HG02870 (cell line): ENCODE measurements at regions not wholly inside any gene's neighbourhood (a gene's known extent, or its start where the extent isn't known, plus 50 kb on each side); places are given as distances from the start of the nearest gene placed in this dataset.
"Not testable (repeated sequence)": the region's sequence is repeated elsewhere in the genome, so short reads cannot be mapped to it uniquely, and the experiment has no call there.

Experiments used
- ATAC-seq: cut with Tn5 transposase; IDR thresholded peaks from one replicate; pipeline ENCODE4 v1.9.1; 2021; ENCODE audit warnings: mild to moderate bottlenecking, moderate library complexity; ENCODE audit not compliant: unreplicated experiment

DNA sequence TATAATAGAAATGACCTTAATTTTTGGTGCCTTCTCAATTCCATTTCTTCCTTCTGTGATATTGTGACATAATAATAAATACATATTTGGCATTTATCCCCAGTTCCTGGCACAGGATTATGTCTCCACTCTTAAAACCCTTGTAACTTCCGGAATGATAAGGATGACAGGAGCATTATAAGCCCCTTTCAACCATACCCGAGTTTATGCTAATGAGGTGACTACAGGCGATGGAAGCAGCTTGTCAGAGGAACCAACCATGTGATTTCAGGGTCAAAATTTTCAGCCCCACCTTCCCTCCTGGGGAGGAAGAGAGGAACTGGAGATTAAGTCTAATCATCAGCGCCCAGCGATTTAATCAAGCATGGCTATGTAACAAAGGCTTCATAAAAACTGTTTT lies 528.5 kb upstream of the CRIM1 start:
- ATAC-seq = no peak

DNA sequence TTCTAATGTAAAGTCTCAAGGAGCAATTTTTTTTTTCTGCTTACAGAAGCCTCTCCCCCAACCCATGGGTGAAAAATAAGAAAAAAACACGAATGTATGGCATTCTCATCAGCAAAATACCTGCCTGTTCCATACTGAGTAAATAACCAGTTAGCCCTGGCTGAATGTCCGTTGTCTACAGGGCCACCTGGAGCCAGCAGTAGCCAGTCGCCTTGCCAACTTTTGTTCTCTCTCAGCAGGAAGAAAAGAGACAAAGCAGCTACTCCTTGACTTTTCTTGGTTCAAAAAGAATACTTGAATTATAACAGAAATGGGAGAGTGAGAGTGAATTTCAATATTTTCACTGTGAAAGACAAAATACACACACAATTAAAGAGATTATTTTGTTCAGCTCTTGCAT lies 532.9 kb upstream of the CRIM1 start:
- no peak for ATAC-seq

DNA sequence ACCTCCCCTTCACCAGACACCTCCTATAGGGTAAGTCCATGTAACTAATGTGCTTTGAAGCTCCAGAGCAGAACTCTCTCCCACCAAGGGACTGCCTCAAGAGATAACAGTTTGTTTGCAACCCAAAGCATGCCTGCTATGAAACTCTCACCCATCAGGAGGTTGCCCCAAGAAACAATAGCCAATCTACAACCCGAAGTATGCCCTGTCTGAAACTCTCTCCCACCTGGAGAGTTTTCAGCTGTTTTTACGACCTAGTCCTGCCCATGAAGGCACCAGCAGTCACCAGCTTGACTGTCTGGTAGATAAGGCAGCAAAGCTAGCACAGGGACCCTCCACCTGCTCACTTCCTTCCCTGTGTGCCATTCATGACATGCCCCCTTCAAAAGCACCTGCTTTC lies 533.9 kb upstream of the CRIM1 start:
- no peak for ATAC-seq

DNA sequence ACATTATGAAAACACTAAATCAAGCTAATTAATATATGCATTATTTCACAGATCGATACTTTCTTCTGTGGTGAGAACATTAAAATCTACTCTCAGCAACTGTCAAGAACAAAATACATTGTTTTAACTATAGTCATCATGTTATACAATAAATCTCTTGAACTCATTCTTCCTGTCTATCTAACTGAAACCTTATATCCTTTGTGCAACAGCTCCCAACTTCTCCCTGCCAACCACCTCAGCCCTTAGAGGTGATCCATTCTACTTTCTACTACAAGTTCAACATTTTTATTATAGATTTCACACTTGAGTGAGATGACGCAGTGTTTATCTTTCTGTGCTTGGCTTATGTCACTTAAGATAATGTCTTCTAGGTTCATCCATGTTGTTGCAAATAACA lies 535.2 kb upstream of the CRIM1 start:
- ATAC-seq = no peak

DNA sequence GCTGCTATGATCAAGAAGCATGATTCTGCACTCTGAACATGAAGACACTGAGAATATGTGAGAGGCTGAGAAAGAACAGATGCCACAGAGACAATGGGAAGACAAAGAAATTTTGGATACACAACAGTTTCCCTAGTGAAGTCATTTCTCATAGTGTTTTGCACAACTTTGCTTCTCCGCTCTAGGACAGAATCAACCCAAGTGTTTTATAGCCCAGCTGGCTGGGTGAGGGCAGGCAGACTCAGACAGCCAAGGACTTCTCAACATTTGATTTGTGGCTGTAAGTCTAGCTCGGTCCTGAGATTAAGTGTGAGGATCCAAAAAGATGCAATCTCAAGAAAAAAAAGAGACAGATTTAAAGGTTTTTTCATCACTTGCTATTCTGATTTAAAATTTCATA lies 536.5 kb upstream of the CRIM1 start:
- ATAC-seq = no peak

DNA sequence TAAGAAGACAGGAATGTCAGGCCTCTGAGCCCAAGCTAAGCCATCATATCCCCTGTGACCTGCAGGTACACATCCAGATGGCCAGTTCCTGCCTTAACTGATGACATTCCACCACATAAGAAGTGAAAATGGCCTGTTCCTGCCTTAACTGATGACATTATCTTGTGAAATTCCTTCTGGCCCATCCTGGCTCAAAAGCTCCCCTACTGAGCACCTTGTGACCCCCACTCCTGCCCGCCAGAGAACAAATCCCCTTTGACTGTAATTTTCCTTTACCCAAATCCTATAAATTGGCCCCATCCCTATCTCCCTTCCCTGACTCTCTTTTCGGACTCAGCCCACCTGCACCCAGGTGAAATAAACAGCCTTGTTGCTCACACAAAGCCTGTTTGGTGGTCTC lies 537.2 kb upstream of the CRIM1 start:
- not testable (repeated sequence) for ATAC-seq

DNA sequence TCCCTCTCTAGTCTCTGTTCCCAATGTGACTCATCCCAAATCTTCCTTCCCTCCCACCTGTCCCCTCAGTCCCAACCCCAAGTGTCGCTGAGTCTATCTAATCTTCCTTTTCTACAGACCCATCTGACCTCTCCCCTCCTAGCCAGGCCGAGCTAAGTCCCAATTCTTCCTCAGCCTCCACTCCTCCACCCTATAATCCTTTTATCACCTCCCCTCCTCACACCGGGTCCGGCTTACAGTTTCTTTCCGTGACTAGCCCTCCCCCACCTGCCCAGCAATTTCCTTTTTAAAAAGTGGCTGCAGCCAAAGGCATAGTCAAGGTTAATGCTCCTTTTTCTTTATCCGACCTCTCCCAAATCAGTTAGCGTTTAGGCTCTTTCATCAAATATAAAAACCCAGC lies 541.0 kb upstream of the CRIM1 start:
- not testable (repeated sequence) for ATAC-seq

DNA sequence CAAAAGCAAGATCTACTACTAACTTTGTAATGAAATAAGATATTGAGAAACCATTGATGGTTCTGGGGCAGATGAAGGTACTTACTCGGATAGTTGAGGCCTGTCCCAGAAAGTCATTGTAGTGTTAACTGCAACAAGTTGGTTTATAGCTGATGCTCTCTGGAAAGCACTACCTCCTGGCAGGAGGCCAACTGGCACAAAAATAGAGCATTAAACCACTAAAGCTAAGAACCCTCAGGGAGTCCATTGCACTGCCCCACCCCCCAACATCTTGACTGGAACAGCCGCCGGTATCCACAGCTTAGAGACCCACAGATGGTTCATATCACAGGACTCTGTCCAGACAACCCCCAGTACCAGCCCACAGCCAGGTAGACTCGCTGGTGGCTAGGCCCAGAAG lies 552.5 kb upstream of the CRIM1 start:
- no peak for ATAC-seq

DNA sequence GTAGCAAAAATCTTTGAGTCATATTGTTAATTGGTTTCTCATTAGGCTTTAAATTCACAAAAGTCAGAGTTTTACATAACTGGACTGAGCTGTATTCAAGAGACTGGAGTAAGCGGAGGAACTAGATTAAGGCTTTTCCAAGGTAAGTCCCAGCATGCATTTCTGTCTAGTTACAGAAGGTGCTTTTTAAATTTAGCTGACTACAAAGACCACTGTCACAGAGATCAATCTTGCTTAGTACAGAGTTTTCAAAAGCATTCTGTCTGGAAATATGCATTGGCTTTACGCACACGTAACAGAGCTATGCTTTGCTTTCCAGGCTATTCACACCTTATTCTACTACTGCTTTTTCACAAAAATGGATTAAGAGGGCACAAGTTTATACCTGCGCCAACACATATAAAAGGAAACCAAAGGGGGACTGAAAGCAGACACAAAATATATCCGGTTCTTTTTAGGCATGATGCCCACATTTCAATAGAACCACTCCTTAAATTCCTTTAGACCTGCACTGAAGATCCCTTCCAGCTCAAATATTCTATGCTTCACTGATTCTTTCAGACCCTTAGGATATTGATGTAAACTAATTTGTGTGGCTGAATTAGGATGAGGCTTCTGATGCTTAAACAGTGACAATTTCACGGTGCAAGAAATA lies 560.7 kb upstream of the CRIM1 start:
- ATAC-seq = no peak

DNA sequence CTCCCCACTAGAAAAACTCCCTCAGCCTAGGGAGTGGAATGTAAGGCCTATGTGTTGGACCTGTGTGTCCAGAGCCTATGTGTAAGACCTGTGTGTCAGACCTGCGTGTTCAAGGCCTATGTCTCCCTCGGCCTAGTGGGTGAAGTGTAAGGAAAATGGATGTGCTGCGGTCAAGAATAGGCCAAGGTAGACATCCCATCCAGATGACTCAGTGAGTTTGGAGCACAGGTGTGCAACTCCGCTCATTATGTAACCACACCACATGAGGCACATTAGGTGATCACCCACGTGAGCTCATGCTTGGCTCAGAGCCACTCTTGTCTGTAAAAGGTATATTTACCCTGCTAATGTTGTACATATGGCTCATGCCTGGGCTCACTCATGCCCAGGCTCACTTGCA lies 565.3 kb upstream of the CRIM1 start:
- no peak for ATAC-seq

DNA sequence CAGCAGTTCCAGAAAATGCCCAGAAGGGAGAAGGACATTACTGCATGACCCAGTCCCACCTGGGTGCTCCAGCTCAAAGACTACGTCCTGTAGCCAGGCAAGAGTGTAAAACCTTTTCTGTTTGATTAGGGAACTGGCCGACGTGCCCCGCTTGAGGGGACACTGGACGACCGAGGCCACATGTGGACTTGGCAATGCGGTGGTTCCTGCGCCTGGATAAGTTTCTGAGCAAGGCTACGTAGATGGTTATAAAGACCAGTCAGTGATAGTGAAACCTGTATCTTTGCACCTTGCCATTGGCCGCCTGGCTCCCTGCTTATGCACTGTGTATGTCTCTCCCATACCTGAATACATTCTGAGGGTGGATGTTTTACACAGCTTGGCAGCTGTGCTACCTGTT lies 567.0 kb upstream of the CRIM1 start:
- no peak for ATAC-seq

DNA sequence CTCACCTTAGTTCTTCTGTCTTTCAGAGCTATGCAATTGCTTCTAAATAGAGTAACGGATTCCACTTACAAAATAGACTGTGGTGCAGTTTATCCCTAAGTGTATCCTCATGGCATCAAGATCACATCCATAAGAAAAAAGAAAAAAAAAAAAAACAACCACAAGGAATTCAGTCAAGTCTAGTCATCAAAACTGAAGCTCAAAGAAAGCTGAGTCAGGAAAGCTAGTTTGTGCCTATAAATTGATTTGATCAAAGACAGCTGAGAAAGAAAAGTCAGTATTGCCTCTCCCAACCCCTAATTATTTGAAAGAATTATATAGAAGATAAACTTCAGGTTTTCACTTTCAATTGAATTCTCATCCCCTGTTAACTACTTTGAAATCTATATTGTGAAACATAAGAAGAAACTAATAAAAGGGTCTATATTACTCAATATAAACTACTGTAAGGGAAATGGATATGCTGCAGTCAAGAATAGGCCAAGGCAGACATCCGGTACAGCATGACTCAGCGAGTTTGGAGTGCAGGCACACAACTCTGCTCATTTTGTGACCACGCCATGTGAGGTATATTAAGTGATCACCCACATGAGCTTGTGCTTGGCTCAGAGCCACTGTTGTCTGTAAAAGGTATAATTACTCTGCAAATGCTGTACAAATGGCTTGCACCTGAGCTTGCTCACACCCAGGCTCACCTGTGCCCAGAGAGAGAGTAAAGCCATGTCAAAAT lies 568.1 kb upstream of the CRIM1 start:
- no peak for ATAC-seq

DNA sequence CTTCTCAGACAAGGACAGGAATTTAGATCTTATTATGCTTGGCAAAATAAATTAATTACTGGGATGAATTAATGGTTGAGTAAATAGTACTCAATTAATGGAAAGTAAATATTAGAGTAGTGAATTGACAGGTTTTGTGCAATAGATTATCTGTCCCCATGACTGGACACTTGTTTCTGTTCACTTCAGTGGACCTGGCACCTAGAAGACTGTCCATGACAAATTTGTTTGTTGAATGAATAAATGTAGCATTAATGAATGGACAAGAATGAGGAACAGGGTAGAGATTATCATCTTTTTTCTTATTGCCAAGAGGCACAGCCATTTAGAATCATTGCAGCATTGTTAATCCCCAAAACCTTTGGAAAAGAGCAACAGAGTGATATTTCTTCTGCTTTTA lies 570.0 kb upstream of the CRIM1 start:
- no peak for ATAC-seq

DNA sequence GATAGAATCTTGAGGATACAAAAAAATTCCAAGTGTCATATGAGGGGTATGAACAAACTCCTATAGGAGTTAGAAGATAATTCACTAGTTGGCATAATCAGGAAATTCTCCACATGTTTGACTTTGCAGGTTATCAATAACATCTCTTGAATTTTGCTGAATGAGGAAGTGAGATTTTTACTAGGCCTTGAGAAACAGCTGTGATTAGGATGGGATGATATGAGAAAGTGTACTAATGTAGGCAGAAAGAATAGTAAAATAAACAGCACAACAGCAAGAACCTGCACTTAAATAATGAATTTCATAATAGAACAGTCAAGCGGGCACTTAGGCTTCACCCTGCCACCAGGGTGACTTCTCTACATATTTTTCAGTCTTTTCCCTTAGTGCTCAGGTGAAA lies 570.8 kb upstream of the CRIM1 start:
- ATAC-seq = no peak

DNA sequence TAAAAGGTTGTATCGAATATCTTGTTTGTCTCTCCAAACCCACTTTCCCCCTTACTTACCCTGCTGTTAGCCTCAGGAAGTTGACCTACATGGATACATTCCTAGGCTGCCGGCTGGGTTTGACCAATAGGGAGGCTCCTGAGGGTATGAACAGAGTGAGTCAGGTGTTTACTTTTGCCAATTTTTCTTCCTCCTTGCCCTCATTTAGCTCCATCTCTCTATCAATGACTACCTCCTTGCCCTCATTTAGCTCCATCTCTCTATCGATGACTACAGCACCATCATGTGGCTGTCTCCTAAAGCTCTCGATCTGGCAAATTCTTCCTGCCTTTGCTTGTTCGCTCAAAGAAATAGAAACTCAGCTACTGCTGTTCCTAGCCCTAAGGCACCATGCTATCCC lies 571.9 kb upstream of the CRIM1 start:
- no peak for ATAC-seq

DNA sequence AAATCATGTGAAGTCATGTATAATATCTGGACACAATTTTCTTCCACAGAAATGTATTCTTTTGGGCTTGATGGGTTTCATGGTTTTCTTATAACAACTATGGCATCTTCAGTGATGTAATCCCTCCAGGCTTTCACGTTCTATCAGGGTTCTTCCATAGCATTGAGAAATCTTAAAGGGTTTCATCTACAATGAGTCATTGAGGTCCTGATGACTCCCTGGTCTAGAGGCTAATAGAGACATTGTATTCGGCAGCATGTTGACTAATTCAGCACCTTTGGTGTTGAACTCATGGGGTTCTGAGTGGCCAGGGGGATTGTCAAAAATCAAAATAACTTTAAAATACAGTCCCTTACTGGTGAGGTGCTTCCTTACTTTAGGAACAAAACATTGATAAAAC lies 614.0 kb upstream of the CRIM1 start:
- ATAC-seq = no peak

DNA sequence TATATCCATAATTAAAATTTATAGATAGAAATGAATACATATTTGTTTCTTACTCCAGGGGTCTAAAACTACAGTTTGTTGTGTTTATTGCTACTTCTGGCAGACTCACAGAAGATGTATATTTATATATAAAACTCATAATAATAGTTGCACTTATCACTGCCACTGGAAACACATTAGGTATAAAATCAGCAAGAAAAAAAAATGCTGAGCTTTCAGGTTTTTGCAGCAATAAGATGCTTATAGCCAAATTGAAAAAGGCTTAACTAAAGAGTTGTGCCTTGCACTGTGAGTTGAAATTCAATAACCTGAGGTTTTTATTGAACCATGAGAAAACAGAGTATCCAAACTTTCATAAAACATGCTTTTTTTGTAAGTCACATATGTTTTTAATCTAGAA lies 623.9 kb upstream of the CRIM1 start:
- no peak for ATAC-seq

DNA sequence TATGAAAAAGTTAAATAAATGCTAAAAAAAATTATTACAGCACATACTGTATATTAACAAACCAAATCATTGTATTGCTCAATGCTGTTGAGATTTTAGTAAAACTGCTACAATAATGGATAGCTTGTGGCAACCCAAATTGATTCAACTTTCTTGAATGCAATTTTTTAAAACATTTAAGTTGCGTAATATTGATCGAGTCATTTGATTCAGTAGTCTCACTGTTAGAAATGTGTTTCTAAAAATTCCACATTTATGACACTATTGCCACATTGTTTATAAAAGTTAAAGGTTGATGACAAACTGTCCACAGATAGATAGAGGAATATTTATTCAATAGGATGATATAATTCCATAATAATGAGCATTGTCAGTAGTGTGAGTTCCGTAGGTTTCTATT lies 640.7 kb upstream of the CRIM1 start:
- ATAC-seq = no peak

DNA sequence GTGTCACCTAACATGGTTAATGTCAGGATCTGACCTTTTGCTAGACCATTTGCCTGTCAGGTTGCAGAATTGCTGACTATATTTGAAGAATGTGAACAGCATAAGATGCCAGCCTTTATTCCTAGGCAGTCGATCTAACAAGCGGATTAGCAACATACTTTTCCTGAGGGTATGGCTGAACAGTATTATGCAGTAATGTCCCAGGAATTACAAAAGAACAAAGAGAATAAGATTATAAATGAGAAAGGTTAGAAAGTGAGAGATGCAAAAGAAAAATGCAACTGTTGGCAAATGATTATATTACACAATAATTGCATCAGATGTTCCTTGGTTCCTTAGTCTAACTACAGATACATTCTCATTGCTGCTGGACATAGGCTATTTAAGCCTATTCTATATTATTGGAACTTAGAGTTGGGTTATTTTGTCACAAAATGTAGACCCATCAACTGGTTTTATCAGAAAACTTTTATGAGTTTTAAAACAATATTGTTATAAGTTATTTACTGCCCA lies 647.1 kb upstream of the CRIM1 start:
- ATAC-seq = no peak

DNA sequence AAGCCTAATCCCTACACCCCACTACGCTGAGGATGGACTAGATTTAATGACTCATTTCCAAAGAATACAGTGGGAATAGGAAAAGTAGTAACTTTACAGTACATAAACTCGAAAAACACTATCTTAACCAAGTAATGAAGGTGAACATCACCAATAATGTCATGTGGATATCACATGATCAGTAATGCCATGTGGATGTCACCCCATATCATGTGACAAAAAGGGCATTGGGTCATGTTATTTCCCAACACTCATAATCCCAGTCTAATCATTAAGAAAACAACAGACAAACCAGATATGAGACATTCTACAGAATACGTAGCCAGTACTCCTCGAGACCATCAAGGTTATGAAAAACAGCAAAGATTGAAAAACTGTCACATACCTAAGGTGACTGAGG lies 667.3 kb upstream of the CRIM1 start:
- ATAC-seq = no peak

DNA sequence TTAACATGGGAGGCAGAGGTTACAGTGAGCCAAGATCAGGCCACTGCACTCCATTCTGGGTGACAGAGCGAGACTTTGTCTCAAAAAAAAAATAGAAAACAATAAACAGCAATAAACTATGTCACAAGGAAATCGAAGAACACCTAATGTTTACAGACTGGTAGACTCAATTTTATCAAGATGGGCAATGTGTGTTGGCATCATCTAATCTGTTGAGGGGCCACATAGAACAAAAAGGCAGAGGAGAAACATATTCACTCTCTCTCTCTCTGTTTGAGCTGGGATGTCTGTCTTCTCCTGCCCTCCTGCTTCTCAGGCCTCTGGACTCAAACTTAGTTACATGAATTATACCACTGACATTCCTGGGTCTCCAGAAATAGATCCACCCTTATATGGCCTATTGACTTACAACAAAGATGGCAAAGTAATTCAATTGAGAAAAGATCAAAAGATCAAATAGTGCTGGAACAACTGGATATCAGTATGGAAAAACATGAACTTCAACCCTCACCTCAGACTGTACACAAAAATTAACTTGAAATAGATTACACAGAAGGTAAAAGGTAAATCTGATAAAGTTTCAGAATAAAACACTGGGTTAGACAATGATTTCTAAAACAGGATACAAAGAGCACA lies 703.8 kb upstream of the CRIM1 start:
- no peak for ATAC-seq

DNA sequence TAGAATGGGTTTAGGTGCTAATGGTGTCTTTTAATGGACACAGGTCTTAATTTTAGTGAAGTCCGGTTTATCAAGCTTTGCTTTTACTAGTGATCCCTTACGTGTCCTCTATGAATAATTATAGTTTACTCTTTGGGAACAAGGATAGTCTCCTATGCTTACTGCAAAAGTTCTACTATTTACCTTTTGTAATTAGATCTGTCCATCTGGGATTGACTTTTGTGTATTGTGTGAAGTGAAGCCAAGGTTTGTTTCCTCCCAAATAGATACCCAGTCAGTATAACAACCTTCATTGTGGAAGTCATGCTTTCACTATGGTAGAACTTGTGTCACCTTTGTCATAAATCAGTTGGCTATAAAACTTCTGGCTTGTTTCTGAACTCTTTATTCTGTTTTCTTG lies 740.9 kb upstream of the CRIM1 start:
- no peak for ATAC-seq
